Neuronal stem cell (in vitro differentiated cells): ENCODE measurements at regions not wholly inside any gene's neighbourhood (a gene's known extent, or its start where the extent isn't known, plus 50 kb on each side); places are given as distances from the start of the nearest gene placed in this dataset.

Experiments
- DNase-seq: peaks from one replicate; pipeline ENCODE4 v3.0.0-alpha.2; 2013; ENCODE audit warnings: low spot score
- H2AFZ ChIP-seq: one replicate; pipeline ENCODE4 v1.6.1; 2013; ENCODE audit warnings: mild to moderate bottlenecking, low read length, inconsistent platforms
- H2AK5ac ChIP-seq: 2 replicates; pipeline ENCODE4 v1.6.1; 2013; ENCODE audit warnings: low read depth, mild to moderate bottlenecking, inconsistent platforms, low read length, moderate library complexity, mixed read lengths
- H2BK120ac ChIP-seq: 2 replicates; pipeline ENCODE4 v1.6.1; 2013; ENCODE audit warnings: low read depth, mild to moderate bottlenecking, inconsistent platforms, low read length, moderate library complexity, mixed read lengths
- H2BK12ac ChIP-seq: one replicate; pipeline ENCODE4 v1.6.1; 2013; ENCODE audit warnings: low read length, inconsistent platforms
- H2BK15ac ChIP-seq: 2 replicates; pipeline ENCODE4 v1.6.1; 2013; ENCODE audit warnings: mild to moderate bottlenecking, low read length, inconsistent platforms, mixed read lengths
- H2BK5ac ChIP-seq: one replicate; pipeline ENCODE4 v1.6.1; 2013; ENCODE audit warnings: inconsistent platforms, mild to moderate bottlenecking, low read length, moderate library complexity
- H3K14ac ChIP-seq: one replicate; pipeline ENCODE4 v1.6.1; 2013; ENCODE audit warnings: low read length, inconsistent platforms
- H3K18ac ChIP-seq: 2 replicates; pipeline ENCODE4 v1.6.1; 2013; ENCODE audit warnings: low read length, inconsistent platforms
- H3K23ac ChIP-seq: 2 replicates; pipeline ENCODE4 v1.6.1; 2013; ENCODE audit warnings: low read depth, mild to moderate bottlenecking, mixed read lengths, low read length, inconsistent platforms; ENCODE audit not compliant: poor library complexity
- H3K27ac ChIP-seq: replicated peaks from 3 replicates; pipeline ENCODE4 v1.5.1; 2013; ENCODE audit warnings: low read length, inconsistent platforms
- H3K27me3 ChIP-seq, 3 experiments: 2 replicates each; pipeline ENCODE4 v1.6.1; 2013; ENCODE audit warnings: low read length in 3 of 3, mild to moderate bottlenecking in 2 of 3, inconsistent platforms in 1 of 3, low read depth in 1 of 3, mixed read lengths in 1 of 3, moderate library complexity in 1 of 3; ENCODE audit not compliant: control insufficient read depth in 3 of 3, insufficient read depth in 3 of 3
- H3K36me3 ChIP-seq, 2 donors: replicated peaks in 1 of 2; 2 replicates each; pipeline ENCODE4 v1.6.1; 2013; ENCODE audit warnings: low read length in 2 of 2; ENCODE audit not compliant: control insufficient read depth in 2 of 2, insufficient read depth in 2 of 2
- H3K4ac ChIP-seq: 2 replicates; pipeline ENCODE4 v1.6.1; 2013; ENCODE audit warnings: inconsistent platforms, mild to moderate bottlenecking, low read length, moderate library complexity
- H3K4me1 ChIP-seq, 2 donors: 1 replicate in 1 of 2; 2 replicates in 1 of 2; pipeline ENCODE4 v1.6.1; 2013; ENCODE audit warnings: low read length in 2 of 2, low read depth in 1 of 2; ENCODE audit not compliant: control insufficient read depth in 2 of 2, insufficient read depth in 1 of 2
- H3K4me2 ChIP-seq: one replicate; pipeline ENCODE4 v1.6.1; 2013; ENCODE audit warnings: mild to moderate bottlenecking, low read length, inconsistent platforms; ENCODE audit not compliant: insufficient read depth, poor library complexity, severe bottlenecking
- H3K4me3 ChIP-seq, 2 donors: 2 replicates each; pipeline ENCODE4 v1.5.1; 2013; ENCODE audit warnings: low read length in 2 of 2, mild to moderate bottlenecking in 2 of 2, inconsistent platforms in 1 of 2, moderate library complexity in 1 of 2
- H3K79me1 ChIP-seq: one replicate; pipeline ENCODE4 v1.6.1; 2013; ENCODE audit warnings: low read depth, mild to moderate bottlenecking, inconsistent platforms, low read length, moderate library complexity
- H3K9ac ChIP-seq: one replicate; pipeline ENCODE4 v1.6.1; 2013; ENCODE audit warnings: mild to moderate bottlenecking, low read depth, low read length, inconsistent platforms; ENCODE audit not compliant: poor library complexity
- H3K9me3 ChIP-seq, 2 donors: replicated peaks in 1 of 2; 2 replicates each; pipeline versions ENCODE3 to v1.6.1; 2013; ENCODE audit warnings: low read length in 2 of 2, mild to moderate bottlenecking in 2 of 2, inconsistent platforms in 1 of 2, low read depth in 1 of 2, mixed read lengths in 1 of 2, moderate library complexity in 1 of 2; ENCODE audit not compliant: control insufficient read depth in 2 of 2, insufficient read depth in 1 of 2
- H4K8ac ChIP-seq: one replicate; pipeline ENCODE4 v1.6.1; 2013; ENCODE audit warnings: low read depth, mild to moderate bottlenecking, inconsistent platforms, low read length, moderate library complexity
- H4K91ac ChIP-seq: one replicate; pipeline ENCODE4 v1.6.1; 2013; ENCODE audit warnings: low read length, low read depth, mild to moderate bottlenecking, inconsistent platforms; ENCODE audit not compliant: poor library complexity
- WGBS, 2 donors: extraction: QIAGEN DNeasy Blood & Tissue Kit; methylation state at CpG; one replicate each; pipeline ENCODE4 v1.1.7; 2013; ENCODE audit warnings: missing lambda C conversion rate in 2 of 2, mixed read lengths in 1 of 2; ENCODE audit not compliant: insufficient read length in 2 of 2, insufficient replicate concordance in 1 of 2; ENCODE audit errors: extremely low coverage in 2 of 2; 5-methylcytosine and 5-hydroxymethylcytosine counted together

DNA sequence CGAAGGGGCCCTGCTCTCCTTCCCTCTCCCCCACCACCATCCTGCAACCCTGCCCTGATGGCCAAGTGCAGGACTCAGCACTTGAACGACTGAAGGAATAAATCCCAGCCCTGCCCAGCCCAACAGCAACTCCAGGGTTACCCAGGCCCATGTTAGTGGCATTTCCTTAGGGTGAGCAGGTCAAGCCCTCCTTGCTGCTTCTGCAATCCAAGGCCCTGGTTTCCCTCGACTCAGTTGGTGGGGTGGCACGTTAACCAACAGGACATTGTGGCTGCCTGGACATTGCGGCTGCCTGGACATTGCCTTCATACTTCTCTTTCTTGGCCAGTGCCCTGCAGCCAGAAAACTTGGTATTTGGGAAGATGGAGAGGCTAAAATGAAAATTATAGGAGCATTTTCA, 141.4 kb downstream of the TRIM29 start:
- Histone ChIP-seq H3K79me1 (no peaks in the 10 kb centered on the region), H3K9ac (no peak overlapping the region), H3K27me3 (no peaks in the 10 kb centered on the region), H4K8ac (no peak overlapping the region), H3K9me3 (peaks cover 0 to 2% of the 10 kb centered on the region in 2 donors), H2BK120ac (no peak overlapping the region), H2AFZ (no peak overlapping the region), H3K4me1 (peaks cover 0 to 5% of the 10 kb centered on the region in 2 donors), H2BK5ac (no peak overlapping the region), H3K36me3 (no peaks in the 10 kb centered on the region), H3K4ac (no peak overlapping the region), H3K14ac (no peak overlapping the region), H3K4me2 (no peak overlapping the region), H2BK12ac (no peak overlapping the region), H2BK15ac (no peak overlapping the region), H3K18ac (no peak overlapping the region), H3K4me3 (no peak overlapping the region), H3K27ac (no peak overlapping the region), H4K91ac (no peak overlapping the region), H3K23ac (no peak overlapping the region), H2AK5ac (no peak overlapping the region)
- no CpG with 5 or more reads among the region's 5 CpGs for WGBS, 2 donors
- no peak for DNase-seq

DNA sequence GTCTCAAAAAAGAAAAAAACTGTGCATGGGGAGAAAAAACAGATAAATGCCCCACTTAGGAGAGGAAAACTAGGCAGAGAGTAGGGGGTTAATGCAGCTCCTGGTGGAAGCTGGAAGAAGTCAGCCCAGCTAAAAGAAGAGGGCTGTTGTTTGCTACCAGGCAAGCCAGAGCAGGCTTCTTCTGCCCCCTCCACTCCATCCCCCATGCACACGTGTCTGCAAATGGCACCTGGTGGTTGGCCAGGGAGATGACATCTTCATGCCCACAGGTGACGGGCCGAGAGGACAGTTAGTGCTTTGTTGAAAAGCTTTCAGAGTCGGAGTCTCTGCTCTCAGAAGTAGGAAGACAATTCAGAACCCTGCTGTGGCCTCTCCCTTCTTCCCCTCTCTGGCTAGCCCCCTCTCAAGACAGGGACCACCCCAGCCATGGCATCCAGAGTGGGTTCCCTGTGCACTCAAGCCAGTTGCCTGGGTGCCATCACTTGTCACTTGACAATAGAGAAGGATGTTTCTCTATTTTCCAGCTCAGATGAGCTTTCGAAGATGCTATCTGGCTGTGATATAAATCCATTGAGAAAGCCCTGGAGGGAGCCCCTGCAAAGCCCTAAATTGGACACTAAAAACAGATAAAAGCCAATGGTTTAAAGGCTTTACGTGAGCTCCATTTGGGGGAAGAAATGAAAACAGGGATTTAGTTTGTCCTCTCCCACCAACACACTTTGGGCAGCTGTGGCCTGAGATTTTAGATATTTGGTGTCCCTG, 142.0 kb downstream of the TRIM29 start:
- Histone ChIP-seq H3K79me1 (no peaks in the 10 kb centered on the region), H3K4me1 (peaks cover 0 to 2% of the 10 kb centered on the region in 2 donors), H3K9me3 (peaks cover 0 to 2% of the 10 kb centered on the region in 2 donors), H3K36me3 (no peaks in the 10 kb centered on the region), H3K4ac (no peak overlapping the region), H3K27ac (no peak overlapping the region), H3K9ac (no peak overlapping the region), H3K4me2 (no peak overlapping the region), H2AFZ (no peak overlapping the region), H2AK5ac (no peak overlapping the region), H3K27me3 (no peaks in the 10 kb centered on the region), H2BK5ac (no peak overlapping the region), H4K91ac (no peak overlapping the region), H3K14ac (no peak overlapping the region), H3K4me3 (no peak overlapping the region), H4K8ac (no peak overlapping the region), H2BK120ac (no peak overlapping the region), H2BK12ac (no peak overlapping the region), H3K23ac (no peak overlapping the region), H3K18ac (peak overlapping the region; percentile 42), H2BK15ac (no peak overlapping the region)
- WGBS, 2 donors, result no CpG with 5 or more reads among the region's 6 CpGs
- no peak for DNase-seq

GRCh38 chr11:119993722-119994121, 144.2 kb downstream of the TRIM29 start:
- Histone ChIP-seq H3K79me1 (no peaks in the 10 kb centered on the region), H3K27me3 (peaks cover 0 to 18% (median 2%) of the 10 kb centered on the region in 3 experiments)
- no peak for DNase-seq

GRCh38 chr11:119992171-119993051, 145.5 kb downstream of the TRIM29 start:
- no peaks in the 10 kb centered on the region for H3K9me3 ChIP-seq
- no peak overlapping the region for H3K4me3 ChIP-seq
- no peak overlapping the region for H2BK5ac ChIP-seq
- WGBS, 2 donors, result no CpG with 5 or more reads among the region's 23 CpGs
- peak overlapping the region; percentile 23 for H2AK5ac ChIP-seq
- no peak overlapping the region for H4K91ac ChIP-seq
- H2BK120ac ChIP-seq, result no peak overlapping the region
- H3K23ac ChIP-seq, result no peak overlapping the region
- H3K27me3 ChIP-seq, result peaks cover 0 to 26% (median 2%) of the 10 kb centered on the region in 3 experiments
- H4K8ac ChIP-seq, result no peak overlapping the region
- peak overlapping the region; percentile 38 for H3K18ac ChIP-seq
- no peak overlapping the region for H3K9ac ChIP-seq
- peaks cover 0 to 2% of the 10 kb centered on the region in 2 donors for H3K4me1 ChIP-seq
- H2AFZ ChIP-seq, result no peak overlapping the region
- no peak for DNase-seq
- H3K4me2 ChIP-seq, result no peak overlapping the region
- H3K27ac ChIP-seq, result no peak overlapping the region
- H3K79me1 ChIP-seq, result no peaks in the 10 kb centered on the region
- no peak overlapping the region for H3K4ac ChIP-seq
- peak overlapping the region; percentile 28 for H3K14ac ChIP-seq
- no peak overlapping the region for H2BK15ac ChIP-seq
- no peaks in the 10 kb centered on the region for H3K36me3 ChIP-seq
- H2BK12ac ChIP-seq, result no peak overlapping the region

More at GRCh38 chr11:119993722-119994121, 144.2 kb downstream of the TRIM29 start:
- no peak overlapping the region for H3K4ac ChIP-seq
- no peak overlapping the region for H2BK5ac ChIP-seq
- H4K8ac ChIP-seq, result no peak overlapping the region
- H3K27ac ChIP-seq, result no peak overlapping the region
- H3K36me3 ChIP-seq, result no peaks in the 10 kb centered on the region
- H3K4me2 ChIP-seq, result no peak overlapping the region
- H3K14ac ChIP-seq, result no peak overlapping the region
- peak overlapping the region; percentile 6 for H3K18ac ChIP-seq
- no peaks in the 10 kb centered on the region for H3K9me3 ChIP-seq
- H4K91ac ChIP-seq, result no peak overlapping the region
- H3K23ac ChIP-seq, result no peak overlapping the region
- H3K4me3 ChIP-seq, result no peak overlapping the region
- WGBS, 2 donors, result no CpG with 5 or more reads among the region's 4 CpGs
- H2BK12ac ChIP-seq, result no peak overlapping the region
- no peak overlapping the region for H3K9ac ChIP-seq
- no peak overlapping the region for H2AFZ ChIP-seq
- peaks cover 0 to 2% of the 10 kb centered on the region in 2 donors for H3K4me1 ChIP-seq
- H2AK5ac ChIP-seq, result no peak overlapping the region
- H2BK15ac ChIP-seq, result no peak overlapping the region
- no peak overlapping the region for H2BK120ac ChIP-seq
